H7 (cell line): ENCODE measurements at regions not wholly inside any gene's neighbourhood (a gene's known extent, or its start where the extent isn't known, plus 50 kb on each side); places are given as distances from the start of the nearest gene placed in this dataset.
"Not testable (repeated sequence)": the region's sequence is repeated elsewhere in the genome, so short reads cannot be mapped to it uniquely, and the experiment has no call there.

Experiments
- DNase-seq: peaks from one replicate; pipeline ENCODE4 v3.0.0; 2012
- H3K27me3 ChIP-seq: 2 replicates; pipeline ENCODE4 v1.6.0; 2011; ENCODE audit warnings: mild to moderate bottlenecking, low read length; ENCODE audit not compliant: control insufficient read depth, insufficient read depth
- H3K36me3 ChIP-seq: replicated peaks from 2 replicates; pipeline ENCODE4 v1.5.1; 2011; ENCODE audit warnings: low read length; ENCODE audit not compliant: control insufficient read depth, insufficient read depth
- H3K4me3 ChIP-seq: 2 replicates; pipeline ENCODE4 v1.5.1; 2011; ENCODE audit warnings: low read depth, mild to moderate bottlenecking, control low read depth, low read length, moderate library complexity; ENCODE audit not compliant: insufficient read depth

DNA sequence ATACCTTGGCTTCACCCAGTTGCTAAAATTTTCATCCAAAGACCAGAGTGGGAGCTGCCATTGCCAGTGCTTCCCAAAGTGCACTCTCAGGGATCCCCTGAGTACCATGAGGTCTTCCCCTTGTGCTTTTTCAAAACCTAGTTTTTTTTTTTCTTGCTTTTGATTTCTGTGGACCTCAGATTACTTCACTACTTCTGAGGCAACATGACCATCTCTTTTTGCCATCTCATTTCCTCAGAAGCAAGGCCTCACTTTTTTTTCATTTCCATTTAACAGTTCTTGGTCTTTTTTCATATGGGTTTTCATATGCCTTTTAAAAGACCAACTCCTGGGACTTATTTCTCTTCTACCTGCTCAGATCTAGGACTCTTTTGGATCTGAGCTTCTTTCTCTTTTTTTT lies 64.1 kb upstream of the MMS22L start:
- no peak for DNase-seq
- Histone ChIP-seq H3K36me3 (no peaks in the 10 kb centered on the region), H3K27me3 (no peaks in the 10 kb centered on the region), H3K4me3 (no peak overlapping the region)

DNA sequence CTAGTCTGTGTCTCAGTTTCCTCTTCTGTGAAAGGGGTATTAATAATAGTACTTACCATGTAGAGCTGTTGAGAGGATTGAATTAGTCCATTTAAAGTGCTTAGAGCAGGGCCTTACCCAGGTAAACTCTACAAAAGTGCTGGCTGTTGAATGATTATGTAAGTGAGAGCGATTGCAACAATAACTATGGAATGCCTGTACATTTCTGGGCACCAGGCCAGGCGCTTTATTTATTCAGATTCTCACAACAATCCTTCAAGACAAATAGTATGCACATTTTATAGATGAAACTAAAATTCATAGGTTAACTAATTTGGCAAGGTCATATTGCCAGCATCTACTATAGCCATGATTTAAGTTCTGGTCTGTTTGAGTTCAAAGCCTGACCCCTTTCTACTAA lies 78.3 kb upstream of the MMS22L start:
- no peak for DNase-seq
- no peaks in the 10 kb centered on the region for H3K27me3 ChIP-seq
- no peak overlapping the region for H3K4me3 ChIP-seq
- no peaks in the 10 kb centered on the region for H3K36me3 ChIP-seq

DNA sequence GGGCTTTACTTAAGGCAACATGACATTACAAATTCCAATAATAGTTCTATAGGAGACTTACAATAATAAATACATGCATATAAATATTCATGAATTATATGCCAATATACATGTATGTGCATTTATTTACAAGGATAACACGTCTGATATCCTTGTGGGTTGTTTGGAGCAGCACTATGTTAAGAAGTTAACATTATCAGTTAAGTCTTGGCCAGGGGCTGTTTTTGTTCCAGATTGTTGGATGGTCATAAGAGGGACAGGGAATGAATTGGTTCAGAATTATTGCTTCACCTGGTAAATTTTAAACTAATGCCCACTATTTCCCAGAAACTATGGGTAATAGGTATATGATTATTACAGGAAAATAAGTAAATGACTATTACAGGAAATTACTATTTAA lies 81.3 kb upstream of the MMS22L start:
- H3K4me3 ChIP-seq: no peak overlapping the region
- no peak for DNase-seq
- no peaks in the 10 kb centered on the region for H3K27me3 ChIP-seq
- H3K36me3 ChIP-seq: no peaks in the 10 kb centered on the region

DNA sequence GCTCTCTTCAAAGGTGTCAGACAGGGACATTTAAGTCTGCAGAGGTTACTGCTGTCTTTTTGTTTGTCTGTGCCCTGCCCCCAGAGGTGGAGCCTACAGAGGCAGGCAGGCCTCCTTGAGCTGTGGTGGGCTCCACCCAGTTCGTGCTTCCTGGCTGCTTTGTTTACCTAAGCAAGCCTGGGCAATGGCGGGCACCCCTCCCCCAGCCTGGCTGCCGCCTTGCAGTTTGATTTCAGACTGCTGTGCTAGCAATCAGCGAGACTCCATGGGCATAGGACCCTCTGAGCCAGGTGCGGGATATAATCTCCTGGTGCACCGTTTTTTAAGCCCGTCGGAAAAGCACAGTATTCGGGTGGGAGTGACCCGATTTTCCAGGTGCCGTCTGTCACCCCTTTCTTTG lies 99.1 kb upstream of the MMS22L start:
- DNase-seq, H3K27me3 ChIP-seq, H3K4me3 ChIP-seq, H3K36me3 ChIP-seq: not testable (repeated sequence)

DNA sequence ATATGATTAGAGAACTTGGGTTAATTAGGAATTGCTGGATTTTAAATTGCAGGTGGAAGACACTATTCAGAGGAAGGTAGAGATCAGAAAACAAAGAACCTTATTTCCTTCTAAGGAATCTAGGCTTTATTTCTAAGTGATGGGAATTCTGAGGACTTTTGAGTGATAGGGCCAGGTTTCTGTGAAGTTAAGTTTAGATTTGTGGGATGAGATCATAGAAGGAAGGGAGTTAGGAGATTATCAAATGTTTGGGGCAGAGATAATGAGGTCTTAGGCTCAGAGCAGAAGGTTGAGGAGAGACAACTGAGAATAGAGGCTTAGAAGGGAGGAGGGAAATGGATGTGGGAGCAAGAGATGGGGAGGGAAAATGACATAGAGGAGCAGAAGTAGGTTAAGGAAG lies 109.7 kb upstream of the MMS22L start:
- Histone ChIP-seq H3K4me3 (no peak overlapping the region), H3K27me3 (no peaks in the 10 kb centered on the region), H3K36me3 (no peaks in the 10 kb centered on the region)
- DNase-seq: no peak

DNA sequence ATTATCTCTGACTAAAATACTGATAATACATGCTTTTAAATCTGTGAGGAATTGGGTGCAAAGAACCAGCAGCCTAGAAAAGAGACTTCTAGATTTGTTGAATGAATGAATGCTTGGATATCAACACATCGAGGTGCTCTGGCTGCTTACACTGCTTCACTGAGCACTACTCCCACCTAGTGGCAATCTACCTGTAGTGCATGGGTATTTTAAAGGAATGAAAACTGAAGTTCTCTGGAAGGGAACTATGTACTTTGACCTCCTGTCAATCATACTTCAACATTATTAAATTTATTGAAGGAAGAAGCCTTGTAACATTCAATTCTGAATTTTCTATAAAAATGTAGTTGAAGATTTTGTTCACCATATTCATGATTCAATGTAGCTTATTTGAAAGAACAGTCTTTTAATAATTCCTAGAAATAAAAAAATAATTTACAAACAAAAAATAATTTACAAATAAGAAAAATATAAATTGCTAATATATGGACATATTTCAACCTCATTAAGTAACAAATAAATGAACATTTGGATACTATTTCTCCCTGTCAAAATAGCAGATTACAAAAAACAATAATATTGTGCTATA lies 111.2 kb upstream of the MMS22L start:
- H3K36me3 ChIP-seq: no peaks in the 10 kb centered on the region
- no peaks in the 10 kb centered on the region for H3K27me3 ChIP-seq
- DNase-seq: peak; percentile 13
- H3K4me3 ChIP-seq: no peak overlapping the region

DNA sequence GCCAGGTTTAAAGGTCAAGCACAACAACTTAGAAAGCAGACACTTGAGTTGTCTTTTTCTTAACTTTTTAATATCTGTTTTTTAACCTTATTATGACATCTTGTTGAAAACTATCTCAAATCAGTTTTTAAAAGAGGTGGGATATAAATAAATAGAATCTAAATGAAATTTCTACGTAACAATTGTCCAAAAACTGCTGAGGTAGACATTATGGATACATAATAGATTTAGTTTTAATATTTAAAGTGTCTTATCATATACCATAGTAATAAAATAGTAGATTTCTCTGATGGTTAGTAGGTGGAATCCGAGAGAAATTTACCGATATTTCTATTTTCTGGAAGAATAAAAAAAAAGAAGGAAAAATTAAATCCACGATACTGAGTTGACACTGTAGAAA lies 113.9 kb upstream of the MMS22L start:
- H3K4me3 ChIP-seq: no peak overlapping the region
- H3K27me3 ChIP-seq: no peaks in the 10 kb centered on the region
- no peak for DNase-seq
- H3K36me3 ChIP-seq: no peaks in the 10 kb centered on the region

DNA sequence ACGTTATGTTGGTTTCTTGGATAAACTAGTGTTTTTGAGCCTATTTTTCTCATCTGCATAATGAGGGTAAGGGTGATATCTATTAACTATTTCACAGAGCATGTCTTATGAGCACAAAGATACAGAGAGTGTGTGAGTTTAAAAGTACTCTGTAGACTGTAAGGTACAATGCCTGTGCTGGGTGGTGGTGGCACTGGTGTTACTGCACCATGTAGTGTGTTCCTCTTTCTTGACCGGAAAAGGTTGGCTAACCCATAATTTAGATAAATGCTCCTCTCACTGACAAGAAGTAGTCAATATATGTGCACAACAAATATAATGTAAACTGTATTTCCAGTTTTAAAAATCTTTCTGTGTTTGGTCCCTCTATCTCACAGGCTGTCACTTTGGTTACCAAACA lies 116.2 kb upstream of the MMS22L start:
- DNase-seq: no peak
- no peak overlapping the region for H3K4me3 ChIP-seq
- H3K27me3 ChIP-seq: no peaks in the 10 kb centered on the region
- no peaks in the 10 kb centered on the region for H3K36me3 ChIP-seq

DNA sequence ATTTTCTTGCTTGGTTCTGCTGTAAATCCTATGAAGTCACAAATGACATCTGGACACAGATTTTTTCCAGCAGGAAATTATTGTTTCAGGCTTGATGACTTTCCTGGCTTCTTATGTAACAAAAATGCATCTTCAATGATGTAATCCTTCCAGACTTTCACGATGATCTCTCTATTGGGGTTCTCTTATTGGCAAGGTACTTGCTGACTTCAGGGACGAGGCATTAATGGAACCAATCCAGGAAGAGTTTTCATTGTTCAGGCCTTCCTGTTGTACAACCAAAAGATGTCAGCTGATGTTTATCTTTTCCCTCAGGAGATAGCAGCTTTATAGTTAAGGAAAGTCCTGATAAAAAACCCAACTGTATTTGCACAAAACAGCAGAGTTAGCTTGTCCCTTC lies 118.5 kb upstream of the MMS22L start:
- no peak overlapping the region for H3K4me3 ChIP-seq
- no peaks in the 10 kb centered on the region for H3K27me3 ChIP-seq
- no peaks in the 10 kb centered on the region for H3K36me3 ChIP-seq
- no peak for DNase-seq

DNA sequence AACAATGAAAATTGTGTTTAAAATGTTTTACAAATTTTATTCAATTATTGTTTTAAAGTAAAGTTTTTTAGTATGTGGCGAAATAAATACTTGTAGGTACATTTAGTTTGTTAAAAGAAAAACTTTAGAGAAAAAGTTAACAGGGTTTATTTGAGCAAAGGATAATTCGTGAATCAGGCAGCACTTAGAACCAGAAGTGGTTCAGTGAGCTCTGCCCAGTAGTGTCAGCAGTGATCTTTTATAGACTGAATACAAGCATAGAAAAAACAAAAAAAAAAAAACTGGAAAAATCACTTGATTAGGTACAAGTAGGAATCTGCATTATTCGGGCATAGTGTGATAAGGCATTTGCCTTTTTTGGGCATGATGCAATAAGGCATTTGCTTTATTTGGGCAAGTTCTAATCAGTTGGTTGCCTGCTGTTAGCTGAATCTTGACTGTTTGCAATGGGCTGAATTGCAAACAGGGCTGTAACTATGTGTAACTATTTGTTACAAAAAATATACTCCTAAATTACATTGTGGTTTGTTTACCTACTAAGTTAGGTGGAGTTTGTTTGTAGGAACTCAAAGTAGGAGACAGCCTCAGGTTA lies 122.9 kb upstream of the MMS22L start:
- no peak for DNase-seq
- H3K4me3 ChIP-seq: no peak overlapping the region

DNA sequence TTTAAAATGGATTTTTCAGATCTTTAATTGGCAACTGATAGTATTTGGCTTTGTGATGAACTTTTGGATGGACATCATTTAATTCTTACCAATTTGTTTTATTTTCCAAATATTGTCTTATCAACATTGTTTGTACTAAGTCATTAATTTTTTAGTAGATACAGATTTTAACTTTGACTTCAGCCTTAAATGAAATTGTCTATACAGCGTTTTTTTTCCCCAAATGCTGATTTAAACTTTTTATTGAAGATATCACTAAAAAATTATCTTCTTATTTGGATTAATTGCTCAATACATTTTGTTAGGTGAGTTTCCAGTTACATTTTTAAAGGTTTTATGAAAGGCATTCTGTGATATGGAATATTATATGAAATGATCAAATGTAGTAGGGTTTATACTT lies 123.6 kb upstream of the MMS22L start:
- DNase-seq: no peak
- H3K4me3 ChIP-seq: no peak overlapping the region
- no peaks in the 10 kb centered on the region for H3K36me3 ChIP-seq
- H3K27me3 ChIP-seq: no peaks in the 10 kb centered on the region

More for the DNA sequence above, 122.9 kb upstream of the MMS22L start:
- Histone ChIP-seq H3K27me3 (no peaks in the 10 kb centered on the region), H3K36me3 (no peaks in the 10 kb centered on the region)

DNA sequence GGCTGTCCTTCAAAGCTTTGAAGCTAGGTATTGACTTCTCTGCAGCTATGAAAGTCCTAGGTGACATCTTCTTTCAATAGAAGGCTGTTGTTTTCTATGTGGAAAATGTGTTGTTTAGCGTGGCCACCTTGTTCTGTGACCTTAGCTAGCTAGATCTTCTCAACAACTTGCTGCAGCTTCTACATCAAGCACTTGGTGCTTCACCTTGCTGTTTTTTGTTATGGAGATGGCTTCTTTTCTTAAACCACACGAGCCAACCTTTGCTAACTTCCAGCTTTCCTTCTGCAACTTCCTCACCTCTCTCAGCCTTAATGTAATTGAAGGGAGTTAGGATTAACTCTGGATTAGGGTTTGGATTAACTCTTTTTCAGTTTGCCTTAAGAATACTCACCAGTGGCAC lies 128.6 kb upstream of the MMS22L start:
- Histone ChIP-seq H3K4me3 (no peak overlapping the region), H3K36me3 (no peaks in the 10 kb centered on the region), H3K27me3 (no peaks in the 10 kb centered on the region; the same call in 1 of the 2 replicates)
- no peak for DNase-seq

DNA sequence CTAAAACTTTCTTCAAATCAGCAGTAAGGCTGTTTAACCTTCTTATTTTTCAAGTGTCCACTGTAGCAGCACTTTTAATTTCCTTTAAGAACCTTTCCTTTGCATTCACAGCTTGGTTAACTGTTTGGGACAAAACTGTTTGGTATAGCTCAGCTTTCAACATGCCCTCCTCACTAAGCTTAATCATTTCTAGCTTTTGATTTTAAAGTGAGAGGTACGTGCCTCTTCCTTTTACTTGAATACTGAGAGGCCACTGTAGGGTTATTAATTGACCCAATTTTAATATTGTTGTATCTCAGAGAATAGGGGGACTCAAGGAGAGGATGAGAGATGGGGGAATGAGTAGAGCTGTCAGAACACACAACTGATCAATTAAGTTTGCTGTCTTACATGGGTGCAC lies 129.5 kb upstream of the MMS22L start:
- DNase-seq: no peak
- no peaks in the 10 kb centered on the region for H3K36me3 ChIP-seq
- H3K27me3 ChIP-seq: peaks cover 5% of the 10 kb centered on the region; the same call in 1 of the 2 replicates
- no peak overlapping the region for H3K4me3 ChIP-seq

DNA sequence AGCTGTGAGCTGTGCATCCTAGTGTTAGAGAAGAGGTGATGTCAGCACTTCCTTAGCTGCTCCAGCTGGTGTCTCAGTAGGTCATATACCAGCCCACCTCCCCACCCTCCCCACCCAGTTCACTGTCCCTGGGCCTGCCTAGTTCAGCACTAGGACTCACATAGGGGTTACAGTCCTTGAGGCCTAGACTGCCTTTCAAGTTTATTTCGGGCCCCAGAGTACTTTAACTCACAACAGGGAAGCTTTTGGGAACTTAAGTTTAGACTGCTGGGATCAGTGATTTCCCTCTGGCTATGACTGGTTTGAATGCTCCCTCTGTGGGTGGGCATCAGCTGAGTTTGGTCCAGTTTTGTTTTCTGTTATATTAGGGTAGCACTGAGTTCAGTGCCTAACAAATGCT lies 139.2 kb upstream of the MMS22L start:
- Histone ChIP-seq H3K4me3 (no peak overlapping the region), H3K36me3 (no peaks in the 10 kb centered on the region), H3K27me3 (peaks cover 55% of the 10 kb centered on the region)
- no peak for DNase-seq

DNA sequence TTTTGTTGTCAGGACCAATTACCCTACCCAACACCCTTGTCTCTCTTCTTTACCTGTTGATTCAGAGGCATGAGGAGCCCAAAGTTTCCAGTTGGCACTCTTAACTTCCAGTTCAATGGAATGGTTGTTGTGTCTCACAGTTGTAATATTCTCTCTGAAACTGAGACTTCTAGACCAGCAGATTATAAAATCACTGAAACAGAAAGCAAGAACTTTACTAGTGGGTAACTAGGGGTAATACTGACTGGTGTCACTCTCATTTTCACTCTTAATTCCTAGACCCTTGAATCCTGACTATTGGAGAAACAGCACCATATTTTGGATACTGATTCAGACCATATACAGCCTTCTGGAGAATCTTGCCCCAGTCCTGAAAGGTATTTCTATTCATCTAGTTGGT lies 140.2 kb upstream of the MMS22L start:
- peaks cover 61% of the 10 kb centered on the region for H3K27me3 ChIP-seq
- no peak for DNase-seq
- H3K4me3 ChIP-seq: no peak overlapping the region
- no peaks in the 10 kb centered on the region for H3K36me3 ChIP-seq

DNA sequence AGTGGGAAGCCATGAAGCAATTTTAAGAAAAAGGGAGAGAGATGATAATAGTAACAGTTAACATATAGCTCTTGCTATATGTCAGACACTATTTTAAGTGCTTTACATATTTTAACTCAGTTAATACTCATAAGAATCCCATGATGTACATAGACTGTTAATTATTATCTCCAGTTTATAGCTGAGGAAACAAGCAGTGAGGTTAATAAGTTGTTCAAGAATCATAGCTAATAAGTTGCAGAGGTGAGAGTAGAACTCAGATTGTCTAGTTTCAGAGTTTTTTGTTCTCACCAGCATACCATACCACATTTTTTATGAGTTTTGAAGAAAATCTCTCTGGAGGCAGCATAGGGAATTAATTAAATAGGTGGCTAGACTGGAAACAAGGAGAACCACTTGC lies 144.6 kb upstream of the MMS22L start:
- DNase-seq: no peak
- H3K4me3 ChIP-seq: no peak overlapping the region
- H3K36me3 ChIP-seq: no peaks in the 10 kb centered on the region
- peaks cover 41% of the 10 kb centered on the region for H3K27me3 ChIP-seq
